ENCODE measurements at regions not wholly inside any gene's neighbourhood (a gene's known extent, or its start where the extent isn't known, plus 50 kb on each side); places are given as distances from the start of the nearest gene placed in this dataset.

GRCh38 chr3:159326998-159327397 lies 525.1 kb downstream of the MFSD1 start:
- H3K27ac ChIP-seq (ENCODE audit: low read depth, low read length, poor library complexity, severe bottlenecking): no peak overlapping the region
- no peak for TF ChIP-seq EZH2phosphoT487 (IDR thresholded peaks at IDR 0.05; ENCODE audit: borderline replicate concordance, low read depth, low read length)
- TF ChIP-seq CTCF (conservative IDR thresholded peaks at IDR 0.05; ENCODE audit: low read length): no peak
- H3K9me2 ChIP-seq (ENCODE audit: insufficient read depth, low read length): no peaks in the 10 kb centered on the region
- no peaks in the 10 kb centered on the region for H3K36me3 ChIP-seq (ENCODE audit: insufficient read depth, low read length)
- H3K4me2 ChIP-seq (ENCODE audit: low read length): no peak overlapping the region
- no peaks in the 10 kb centered on the region for H3K79me2 ChIP-seq (ENCODE audit: insufficient read depth, low read depth, low read length)
- H4K20me1 ChIP-seq (ENCODE audit: insufficient read depth, low read length): no peaks in the 10 kb centered on the region
- H3K9me3 ChIP-seq (ENCODE audit: low read length): no peaks in the 10 kb centered on the region
- H3K4me1 ChIP-seq (ENCODE audit: insufficient read depth, low read length, poor library complexity, severe bottlenecking): no peaks in the 10 kb centered on the region
- no peak overlapping the region for H2AFZ ChIP-seq (ENCODE audit: low read length)
- CTCF ChIA-PET (ENCODE audit: unreplicated experiment): no interaction called here
- POLR2A ChIA-PET: no interaction called here
- H3K4me3 ChIP-seq (ENCODE audit: low read depth, low read length, poor library complexity, severe bottlenecking): no peak overlapping the region
- intact Hi-C loops (cut with micrococcal nuclease; ENCODE audit: unreplicated experiment): no loop called here
- no TSS peak for BruUV-seq (replicated peaks)
- no peak for DNase-seq (ENCODE audit: low spot score)

- intact Hi-C loops (cut with micrococcal nuclease; ENCODE audit: unreplicated experiment): no loop called here
- Histone ChIP-seq H3K4me1 (ENCODE audit: insufficient read depth, low read length, poor library complexity, severe bottlenecking) (no peaks in the 10 kb centered on the region), H3K36me3 (ENCODE audit: insufficient read depth, low read length) (no peaks in the 10 kb centered on the region), H3K27ac (ENCODE audit: low read depth, low read length, poor library complexity, severe bottlenecking) (no peak overlapping the region), H3K9me3 (ENCODE audit: low read length) (no peaks in the 10 kb centered on the region), H3K4me3 (ENCODE audit: low read depth, low read length, poor library complexity, severe bottlenecking) (no peak overlapping the region), H4K20me1 (ENCODE audit: insufficient read depth, low read length) (no peaks in the 10 kb centered on the region), H3K4me2 (ENCODE audit: low read length) (no peak overlapping the region), H3K79me2 (ENCODE audit: insufficient read depth, low read depth, low read length) (no peaks in the 10 kb centered on the region), H3K9me2 (ENCODE audit: insufficient read depth, low read length) (no peaks in the 10 kb centered on the region), H2AFZ (ENCODE audit: low read length) (no peak overlapping the region)
- no peak for TF ChIP-seq EZH2phosphoT487 (IDR thresholded peaks at IDR 0.05; ENCODE audit: borderline replicate concordance, low read depth, low read length)
- TF ChIP-seq CTCF (conservative IDR thresholded peaks at IDR 0.05; ENCODE audit: low read length): no peak
- BruUV-seq (replicated peaks): no TSS peak
- ChIA-PET POLR2A (no interaction called here), CTCF (ENCODE audit: unreplicated experiment) (no interaction called here)
- no peak for DNase-seq (ENCODE audit: low spot score)
These were observed 530.8 kb downstream of the MFSD1 start for GRCh38 chr3:159332535-159333099.

- Histone ChIP-seq H3K4me3 (ENCODE audit: low read depth, low read length, poor library complexity, severe bottlenecking) (no peak overlapping the region), H2AFZ (ENCODE audit: low read length) (no peak overlapping the region), H3K79me2 (ENCODE audit: insufficient read depth, low read depth, low read length) (no peaks in the 10 kb centered on the region), H3K4me2 (ENCODE audit: low read length) (no peak overlapping the region), H3K9me2 (ENCODE audit: insufficient read depth, low read length) (no peaks in the 10 kb centered on the region), H4K20me1 (ENCODE audit: insufficient read depth, low read length) (no peaks in the 10 kb centered on the region), H3K9me3 (ENCODE audit: low read length) (no peaks in the 10 kb centered on the region), H3K27ac (ENCODE audit: low read depth, low read length, poor library complexity, severe bottlenecking) (no peak overlapping the region), H3K36me3 (ENCODE audit: insufficient read depth, low read length) (no peaks in the 10 kb centered on the region), H3K4me1 (ENCODE audit: insufficient read depth, low read length, poor library complexity, severe bottlenecking) (no peaks in the 10 kb centered on the region)
- TF ChIP-seq CTCF (conservative IDR thresholded peaks at IDR 0.05; ENCODE audit: low read length) (no peak), EZH2phosphoT487 (IDR thresholded peaks at IDR 0.05; ENCODE audit: borderline replicate concordance, low read depth, low read length) (no peak)
- intact Hi-C loops (cut with micrococcal nuclease; ENCODE audit: unreplicated experiment): no loop called here
- POLR2A ChIA-PET: interaction anchor here (0.7 kb wide), 1 partner anchor 1926 kb away, joined by 3 read pairs; no protein-coding TSS in a partner anchor
- CTCF ChIA-PET (ENCODE audit: unreplicated experiment): no interaction called here
- BruUV-seq (replicated peaks): no TSS peak
- DNase-seq (ENCODE audit: low spot score): no peak
These were observed 537.3 kb downstream of the MFSD1 start for GRCh38 chr3:159339131-159339530.

Data from OCI-LY7 (cell line).